ENCODE measurements at regions not wholly inside any gene's neighbourhood (a gene's known extent, or its start where the extent isn't known, plus 50 kb on each side); places are given as distances from the start of the nearest gene placed in this dataset.
A peak's percentile ranks its signal among the peaks of the same experiment; 100 is the strongest.
"Not testable (repeated sequence)": the region's sequence is repeated elsewhere in the genome, so short reads cannot be mapped to it uniquely, and the experiment has no call there.

DNA sequence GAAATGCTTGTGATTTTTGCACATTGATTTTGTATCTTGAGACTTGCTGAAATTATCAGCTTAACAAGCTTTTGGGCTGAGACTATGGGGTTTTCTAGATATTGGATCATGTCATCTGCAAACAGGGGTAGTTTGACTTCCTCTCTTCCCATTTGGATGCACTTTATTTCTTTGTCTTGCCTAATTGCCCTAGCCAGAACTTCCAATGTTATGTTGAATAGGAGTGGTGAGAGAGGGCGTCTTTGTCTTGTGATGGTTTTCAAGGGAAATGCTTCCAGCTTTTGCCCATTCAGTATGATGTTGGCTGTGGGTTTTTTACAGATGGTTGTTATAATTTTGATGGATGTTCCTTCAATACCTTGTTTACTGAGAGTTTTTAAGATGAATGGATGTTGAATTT is 600.7 kb upstream of the CTNND2 start:
- DNase-seq = not testable (repeated sequence)

DNA sequence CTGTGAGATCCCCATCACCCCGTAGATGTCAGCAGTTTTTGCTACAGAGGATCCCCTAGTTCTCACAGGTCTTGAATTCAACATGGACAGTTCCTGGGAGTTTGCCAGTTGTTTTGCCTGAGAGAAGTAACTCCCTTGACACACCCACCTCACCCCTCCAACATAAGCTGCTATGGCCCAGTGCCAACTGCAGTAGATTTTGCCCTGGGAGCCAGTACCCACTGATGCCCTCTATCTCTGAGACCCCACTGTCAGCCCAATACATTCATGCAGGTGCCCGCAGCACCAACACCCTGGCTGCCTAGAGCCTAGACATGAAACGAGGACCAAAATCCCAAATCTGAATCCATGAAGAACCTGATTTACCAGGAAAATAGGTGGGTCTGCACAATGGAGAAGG is 583.9 kb upstream of the CTNND2 start:
- DNase-seq = no peak

DNA sequence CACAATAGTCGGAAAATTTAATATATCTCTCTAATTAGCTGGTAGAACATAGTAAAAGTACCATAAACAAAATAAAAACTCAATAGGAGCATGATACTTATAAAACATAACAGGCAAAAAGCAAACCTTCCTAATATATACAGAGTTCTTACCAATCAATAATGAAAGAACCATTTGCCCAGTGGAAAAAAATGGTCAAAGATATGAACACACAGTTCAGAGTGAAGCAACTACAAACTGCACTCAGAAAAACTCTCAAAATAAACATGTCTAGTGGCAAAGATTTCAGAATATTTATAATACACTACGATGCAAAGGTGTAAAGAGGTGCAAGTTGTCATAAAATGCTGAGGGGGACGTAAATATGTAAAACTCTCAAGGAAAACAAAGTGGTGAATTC is 576.2 kb upstream of the CTNND2 start:
- no peak for DNase-seq

DNA sequence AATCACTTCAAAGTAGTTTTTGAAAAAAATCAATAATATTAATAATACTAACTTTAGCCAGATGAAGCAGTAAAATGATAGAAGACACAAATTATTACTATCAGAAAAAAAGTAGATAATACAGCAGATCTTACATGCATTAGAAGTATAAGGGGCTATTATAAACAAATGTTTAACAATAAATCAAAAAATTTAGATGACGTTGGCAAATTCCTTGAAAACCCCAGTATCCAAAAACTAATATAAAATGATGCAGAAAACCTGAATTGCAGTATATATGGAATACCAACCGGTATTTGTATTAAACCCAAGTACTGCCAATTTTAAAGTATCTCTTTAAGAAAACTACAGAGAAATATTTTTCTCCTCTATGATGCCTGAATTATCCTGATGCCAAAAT is 573.3 kb upstream of the CTNND2 start:
- no peak for DNase-seq

DNA sequence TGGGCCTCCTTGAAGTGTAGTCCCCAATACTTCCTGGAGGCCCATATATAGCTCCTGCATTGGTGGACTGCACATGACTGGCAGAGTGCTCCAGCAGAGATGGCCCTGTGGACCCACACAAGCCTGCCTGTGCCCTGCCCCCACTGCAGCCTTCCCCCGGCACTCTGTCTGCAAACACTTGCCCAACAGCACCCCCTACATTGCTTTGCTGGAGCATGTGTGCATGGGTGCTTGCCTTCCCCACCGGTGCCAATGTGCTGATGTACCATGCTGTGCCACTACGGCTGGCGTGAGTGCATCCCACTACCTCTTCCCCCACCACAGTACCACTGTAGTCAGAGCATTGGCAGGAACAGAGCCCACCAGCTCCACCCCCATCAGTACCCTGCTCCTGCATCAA is 563.6 kb upstream of the CTNND2 start:
- DNase-seq = no peak

DNA sequence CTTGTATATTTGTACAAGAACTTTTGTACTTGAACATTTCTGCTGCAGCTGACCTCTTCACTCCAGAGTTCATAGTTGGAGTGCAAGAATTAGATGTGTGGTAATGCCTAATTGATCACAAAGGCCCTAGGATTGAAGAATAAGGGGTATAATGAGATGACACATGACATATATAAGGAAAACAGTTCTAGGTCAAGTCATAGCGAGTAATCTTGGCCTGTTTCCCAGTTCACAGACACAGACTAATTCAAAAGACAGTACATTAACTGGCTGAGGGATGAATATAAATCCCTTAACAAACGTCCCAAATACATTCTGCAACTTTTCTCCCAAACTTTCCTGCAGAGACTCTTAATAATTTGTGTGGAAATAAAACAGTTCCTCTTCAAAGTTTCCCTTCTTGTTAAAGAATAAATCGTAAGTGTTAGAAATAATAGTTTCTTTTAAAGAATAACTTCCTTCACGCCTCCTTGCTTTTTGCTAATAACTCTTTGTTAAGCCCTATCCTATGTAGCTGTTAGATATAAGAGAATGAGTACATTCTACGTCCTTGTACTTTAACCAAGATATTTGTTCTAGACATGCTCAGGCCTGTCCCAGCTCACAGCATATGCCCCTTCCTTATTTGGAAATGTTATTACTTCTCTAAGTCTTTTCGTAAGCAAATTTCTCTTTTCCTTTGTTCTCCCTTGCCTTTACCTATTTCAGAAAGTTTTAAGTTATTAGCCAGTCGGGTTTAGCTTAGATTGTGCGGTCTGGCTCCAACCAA is 556.4 kb upstream of the CTNND2 start:
- DNase-seq = no peak

DNA sequence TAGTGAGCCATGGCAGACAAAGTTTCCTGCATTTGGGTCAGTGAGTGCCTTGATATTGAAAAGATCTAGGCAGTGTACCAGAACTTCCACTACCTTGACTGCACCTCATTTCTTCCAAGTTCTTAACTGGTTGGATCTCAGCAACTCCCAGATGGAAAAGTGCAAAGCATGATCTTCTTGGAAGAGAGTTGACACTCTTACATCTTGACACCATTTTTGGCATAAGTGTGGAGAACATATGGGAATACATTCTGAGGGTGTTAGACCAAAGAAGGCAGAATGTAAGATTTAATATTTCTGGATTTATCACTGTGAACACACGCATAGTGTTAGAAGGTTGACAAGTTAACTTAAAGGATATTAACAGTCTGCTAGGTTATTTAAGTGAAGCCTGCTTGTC is 555.1 kb upstream of the CTNND2 start:
- no peak for DNase-seq

DNA sequence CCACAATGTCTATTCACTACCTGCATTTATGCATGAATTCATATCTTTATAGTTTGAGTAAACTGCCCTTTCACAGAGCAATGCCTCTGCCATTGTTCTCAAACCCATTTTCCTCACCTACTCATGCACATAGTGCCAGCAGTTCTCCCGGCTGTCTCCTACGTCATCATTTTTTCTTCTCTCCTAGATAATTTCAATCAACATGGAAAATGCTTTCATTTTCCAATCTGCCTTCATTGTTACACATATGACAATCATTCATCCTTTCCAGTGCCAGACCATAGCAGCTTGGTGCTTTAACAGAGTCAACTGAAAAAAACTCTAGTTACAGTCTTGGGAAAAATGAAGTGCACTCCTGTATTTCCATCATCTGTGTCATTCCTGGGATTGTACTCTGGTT is 514.8 kb upstream of the CTNND2 start:
- DNase-seq = no peak

DNA sequence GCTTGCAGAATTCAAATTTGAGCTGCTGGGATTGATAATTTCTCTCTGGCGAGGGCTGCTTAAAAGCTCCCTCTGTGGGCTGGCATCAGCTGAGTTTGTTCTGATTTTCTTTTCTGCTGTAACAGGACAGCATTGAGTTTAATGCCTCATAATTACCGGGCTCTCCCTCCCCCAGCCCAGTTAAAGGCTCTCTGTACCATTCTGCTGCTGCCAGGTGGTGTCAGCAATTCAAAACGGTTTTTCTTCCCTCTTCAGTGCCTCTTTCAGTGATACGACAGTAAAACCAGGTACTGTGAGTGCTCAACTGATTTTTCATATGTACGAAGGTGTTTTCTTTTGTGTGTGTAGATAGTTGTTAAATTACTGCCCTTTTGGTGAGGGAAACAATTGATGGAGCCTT is 509.3 kb upstream of the CTNND2 start:
- no peak for DNase-seq

DNA sequence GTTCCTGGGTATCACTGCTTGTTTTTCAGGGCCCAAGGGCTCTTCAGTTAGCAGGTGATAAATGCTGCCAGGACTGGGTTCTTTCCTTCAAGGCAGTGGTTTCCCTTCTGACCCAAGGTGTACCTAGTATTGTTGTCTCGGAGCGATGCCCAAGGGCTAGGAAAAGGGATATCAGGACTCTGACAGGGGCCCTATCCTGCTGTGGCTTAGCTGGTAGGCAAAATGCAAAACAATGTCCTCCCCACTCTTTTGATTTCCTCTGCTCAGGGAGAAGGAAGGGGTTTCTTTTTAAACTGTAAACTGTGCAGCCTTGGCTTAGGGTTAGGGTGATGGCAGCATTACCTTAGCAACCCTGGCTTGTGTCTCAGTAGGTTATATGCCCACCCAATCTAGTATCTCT is 508.8 kb upstream of the CTNND2 start:
- no peak for DNase-seq

DNA sequence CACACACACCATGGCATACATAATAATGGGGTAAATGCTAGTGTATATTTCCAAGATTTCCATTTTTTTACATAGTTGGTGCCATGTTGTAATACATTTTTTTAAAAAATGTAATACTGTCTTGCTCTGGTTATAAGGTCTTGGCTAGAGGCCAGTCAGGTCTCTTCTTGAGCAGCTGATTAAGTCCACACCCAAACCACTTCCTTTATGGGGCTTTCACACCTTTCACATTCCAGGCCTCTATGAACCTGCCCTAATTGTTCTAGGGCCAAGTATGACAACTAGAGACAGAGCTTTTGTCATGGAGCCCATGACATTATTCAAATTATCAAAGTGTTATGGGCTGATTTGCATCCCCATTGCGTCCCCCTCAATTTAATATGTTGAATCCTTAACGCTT is 495.6 kb upstream of the CTNND2 start:
- DNase-seq = no peak

DNA sequence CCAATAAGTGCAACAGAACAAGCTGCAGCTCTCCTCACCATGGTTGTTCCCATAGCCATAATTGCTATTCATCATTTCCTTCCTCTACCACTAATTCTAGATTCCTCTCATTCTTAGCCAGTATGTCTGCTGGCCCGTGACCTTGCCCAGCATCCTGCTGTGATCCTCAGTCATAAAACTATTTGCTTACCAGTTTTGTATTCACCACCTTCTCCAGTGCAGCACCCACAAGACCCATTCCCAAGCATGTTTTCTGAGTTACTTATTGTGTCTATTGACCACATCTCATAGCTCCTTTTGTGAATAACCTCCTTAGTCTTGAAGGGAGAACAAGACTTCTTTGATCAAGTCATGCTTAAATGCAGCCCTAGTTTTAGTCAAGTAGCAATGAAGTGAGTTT is 488.0 kb upstream of the CTNND2 start:
- peak; percentile 0 for DNase-seq

DNA sequence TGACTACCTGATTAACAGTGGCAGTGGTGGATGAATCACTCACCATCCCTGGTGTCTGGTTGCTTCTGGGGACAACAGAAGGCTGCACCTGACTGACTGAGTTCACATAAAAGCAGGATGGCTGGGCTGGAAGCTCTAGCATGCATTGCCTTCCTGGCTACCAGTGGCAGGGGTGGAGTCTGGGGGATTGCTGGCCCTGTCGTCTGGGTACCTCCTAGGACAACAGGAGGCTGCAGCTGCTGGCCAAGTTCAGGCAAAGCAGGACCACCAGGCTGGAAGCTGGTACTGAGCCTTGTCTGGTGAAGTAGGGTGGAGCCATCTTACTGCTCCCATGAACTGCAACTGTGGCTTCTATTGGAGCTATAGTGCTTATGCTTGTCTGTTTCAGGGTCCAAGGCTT is 480.8 kb upstream of the CTNND2 start:
- DNase-seq = no peak

DNA sequence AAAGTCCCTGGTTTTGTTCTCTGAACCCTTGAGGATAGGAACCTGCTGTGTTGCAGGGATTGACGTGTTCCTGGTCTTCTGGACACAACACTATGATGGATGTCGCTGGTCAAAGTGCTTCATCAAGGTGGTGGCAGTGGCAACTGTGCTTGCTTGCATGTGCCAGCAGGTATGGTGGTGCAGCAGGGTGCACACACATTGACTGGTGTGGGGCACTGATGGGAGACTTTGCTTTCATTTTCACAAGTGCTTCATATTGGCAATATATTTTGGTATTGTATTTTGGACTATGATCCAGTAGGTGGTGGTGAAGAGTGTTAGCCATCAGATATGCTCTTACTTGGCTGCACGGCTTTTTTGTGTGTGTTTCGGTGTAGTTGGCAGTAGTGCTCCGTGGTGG is 479.8 kb upstream of the CTNND2 start:
- no peak for DNase-seq

DNA sequence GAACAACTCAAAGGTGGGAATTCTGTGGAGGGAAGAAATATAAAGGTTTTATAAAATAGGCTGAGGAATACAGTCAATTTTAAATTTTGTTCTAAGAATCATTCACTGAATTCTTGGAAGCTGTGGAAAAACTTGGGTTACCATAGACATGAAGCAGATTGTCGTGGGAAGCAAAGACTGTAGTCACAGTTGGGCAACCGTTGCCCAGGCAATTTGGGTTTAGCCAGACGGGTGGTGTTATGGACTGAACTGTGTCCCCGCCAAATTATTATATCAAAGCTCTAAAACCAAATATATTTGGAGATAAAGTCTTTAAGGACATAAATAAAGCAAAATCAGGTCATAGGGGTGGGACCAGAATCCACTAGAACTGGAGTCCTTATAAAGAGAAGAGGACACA is 463.7 kb upstream of the CTNND2 start:
- no peak for DNase-seq

DNA sequence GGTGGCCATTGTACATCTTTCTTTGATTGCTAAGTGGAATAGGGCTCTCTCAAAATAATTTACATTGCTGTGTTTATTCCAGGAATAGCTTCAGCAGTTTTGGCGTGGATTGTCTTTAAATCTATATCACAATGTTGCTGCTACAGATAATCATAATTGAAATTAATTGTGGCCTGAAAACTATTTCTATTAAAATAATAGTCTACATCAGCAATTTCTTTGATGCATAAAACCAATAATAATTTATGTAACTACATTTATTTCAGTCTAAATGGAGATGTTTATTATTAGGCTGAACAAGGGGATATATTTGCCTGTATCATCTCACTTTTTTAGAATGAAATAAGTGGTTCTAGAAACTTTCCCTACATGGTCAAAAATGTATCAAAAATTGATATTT is 456.0 kb upstream of the CTNND2 start:
- DNase-seq = no peak

DNA sequence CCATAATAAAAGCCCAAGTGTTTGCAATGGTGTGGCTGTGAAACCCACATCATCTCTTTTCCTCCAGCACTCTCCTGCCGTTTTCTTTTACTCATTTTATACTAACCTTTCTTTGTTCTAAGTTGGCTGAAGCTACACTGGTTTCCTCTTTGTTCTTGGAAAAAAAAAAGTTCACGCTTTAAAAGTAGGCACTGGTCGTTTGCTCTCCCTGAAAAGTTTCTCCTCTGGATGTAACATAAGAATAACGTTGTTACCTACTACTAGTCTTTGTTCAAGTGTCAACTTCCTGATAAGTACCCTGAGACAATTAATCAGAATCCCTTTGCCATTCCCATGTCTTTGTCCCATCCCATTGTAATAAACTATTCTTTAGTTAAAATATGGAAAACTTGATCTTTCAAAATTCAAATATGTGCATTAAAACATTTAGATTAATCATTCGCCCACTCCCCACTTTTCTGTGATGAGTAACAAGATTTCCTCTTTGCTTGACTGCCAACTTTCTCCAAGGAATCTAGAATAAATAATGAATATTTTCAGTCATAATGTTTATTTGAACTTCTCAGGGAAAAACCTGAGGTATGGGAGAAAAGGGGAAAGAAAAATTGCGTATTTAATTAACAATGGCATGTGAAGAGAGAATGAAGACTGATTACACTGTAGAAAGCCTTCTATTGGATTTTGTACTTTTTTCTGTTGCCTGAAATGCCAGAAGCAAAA is 454.3 kb upstream of the CTNND2 start:
- no peak for DNase-seq

DNA sequence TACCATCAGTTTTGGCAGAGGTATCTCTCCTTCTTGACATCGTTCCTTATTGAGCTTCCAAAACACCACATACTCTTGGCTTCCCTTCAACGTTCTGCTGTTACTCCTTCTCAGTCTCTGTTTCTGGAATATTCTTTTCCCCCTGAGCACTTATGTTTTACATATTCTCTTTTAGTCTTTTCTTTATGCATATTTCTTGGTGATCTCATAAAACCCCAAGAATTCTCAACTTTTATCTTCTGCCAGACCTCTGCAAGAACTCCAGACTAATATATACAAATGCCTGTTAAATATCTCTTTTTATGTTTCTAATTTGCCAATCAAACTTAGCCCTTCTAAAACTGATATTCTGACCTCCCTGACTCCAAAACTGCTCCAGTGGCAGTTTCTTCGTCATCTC is 453.4 kb upstream of the CTNND2 start:
- DNase-seq = no peak

DNA sequence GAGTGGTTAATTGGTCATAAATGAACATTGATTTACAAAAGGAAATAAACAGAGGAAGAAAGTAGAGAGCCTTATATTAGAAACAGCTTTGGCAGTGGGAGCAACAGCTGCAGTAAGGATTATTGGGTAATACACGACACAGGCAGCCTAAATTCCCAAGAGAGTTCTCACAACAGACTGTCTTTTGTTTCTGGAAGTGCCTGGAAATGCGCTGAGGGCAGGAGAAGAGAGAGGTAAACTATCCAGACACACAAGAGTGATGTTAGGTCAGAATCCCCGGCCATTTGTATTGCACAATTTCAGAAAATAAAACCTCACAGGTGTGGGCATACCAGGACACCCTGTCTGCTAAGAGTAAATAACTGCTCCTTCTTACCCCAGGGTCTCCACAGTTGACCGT is 450.4 kb upstream of the CTNND2 start:
- no peak for DNase-seq

DNA sequence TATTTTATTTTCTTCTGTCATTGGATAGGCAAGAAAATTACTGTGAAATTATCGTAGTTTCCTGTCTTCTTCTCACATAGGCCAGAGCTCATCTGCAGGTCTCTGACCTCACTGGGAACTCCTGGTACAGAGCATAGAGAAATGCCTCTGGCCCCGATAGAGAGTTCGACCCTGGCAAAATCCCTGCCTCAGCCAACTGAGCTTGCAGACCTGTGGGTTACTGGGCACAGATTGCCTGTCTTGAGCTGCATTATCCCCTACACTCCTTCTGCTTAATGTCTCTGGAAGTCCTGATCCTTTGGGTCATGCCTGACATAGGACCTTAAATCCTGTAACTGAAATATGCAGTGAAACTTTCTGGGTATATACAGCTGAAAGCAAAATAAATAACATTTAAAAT is 439.3 kb upstream of the CTNND2 start:
- no peak for DNase-seq

DNA sequence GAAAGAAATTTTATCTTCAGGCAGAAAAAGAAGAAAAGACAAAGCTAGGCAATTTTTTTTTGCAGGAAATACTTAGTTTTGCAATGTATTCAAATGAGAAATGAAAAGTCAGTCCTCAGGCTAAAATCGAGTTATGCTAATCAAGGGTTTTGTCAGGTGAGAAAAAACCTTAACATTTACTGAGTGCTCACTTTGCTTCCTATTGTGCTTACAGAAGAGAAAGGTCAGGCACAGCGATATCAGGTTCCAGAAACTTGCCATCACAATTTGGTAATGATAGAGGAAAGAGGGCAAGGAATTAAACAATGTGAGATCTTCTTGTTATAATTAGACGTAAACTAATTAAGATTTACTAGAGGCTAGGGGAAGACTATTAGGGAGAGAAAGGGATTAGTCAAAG is 431.7 kb upstream of the CTNND2 start:
- no peak for DNase-seq

DNA sequence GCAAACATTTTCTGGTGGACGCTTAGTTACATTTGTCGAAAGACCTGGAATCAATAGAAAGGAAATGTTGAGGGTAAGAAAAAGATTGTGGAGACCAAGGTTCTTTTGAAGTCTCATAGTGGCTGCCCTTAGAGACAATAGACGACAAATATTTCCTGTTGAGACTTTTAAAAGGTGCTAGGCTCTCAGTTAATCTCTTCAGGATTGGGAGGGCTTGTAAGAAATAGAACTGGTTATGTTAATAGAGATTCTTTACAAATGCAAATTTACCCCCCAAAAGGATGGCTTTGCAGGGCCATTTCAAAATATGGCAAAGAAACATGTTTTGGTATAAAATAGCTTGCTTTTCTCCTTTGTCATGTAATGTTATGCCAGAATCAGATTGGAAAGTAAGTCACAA is 428.2 kb upstream of the CTNND2 start:
- no peak for DNase-seq

DNA sequence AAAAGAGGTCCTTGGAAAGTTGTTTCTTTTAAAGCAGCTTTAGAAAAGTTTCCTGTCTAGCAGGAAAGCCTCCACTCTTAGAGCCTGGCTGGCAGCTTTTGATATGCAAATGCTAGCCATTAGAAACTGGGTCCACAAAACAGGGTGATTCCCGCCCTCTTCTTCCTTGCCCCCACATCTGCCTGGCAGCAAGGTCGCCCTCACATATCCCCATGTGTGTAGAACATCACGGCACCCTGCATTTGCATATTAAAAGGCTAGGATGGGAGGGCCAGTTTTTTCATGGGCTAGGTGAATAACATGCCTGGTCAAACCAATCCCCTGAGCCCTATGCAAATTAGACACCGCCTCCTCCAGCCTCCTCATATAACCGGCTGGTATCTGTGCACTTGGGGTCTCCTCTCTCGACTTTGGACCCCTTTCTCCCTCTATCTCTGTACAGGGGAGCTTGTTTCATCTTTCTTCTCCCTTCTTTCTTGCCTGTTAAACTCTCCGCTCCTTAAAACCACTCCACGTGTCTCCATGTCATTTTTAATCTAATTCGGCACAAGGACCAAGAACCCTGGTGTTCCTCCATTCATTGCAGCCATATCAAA is 426.8 kb upstream of the CTNND2 start:
- no peak for DNase-seq

DNA sequence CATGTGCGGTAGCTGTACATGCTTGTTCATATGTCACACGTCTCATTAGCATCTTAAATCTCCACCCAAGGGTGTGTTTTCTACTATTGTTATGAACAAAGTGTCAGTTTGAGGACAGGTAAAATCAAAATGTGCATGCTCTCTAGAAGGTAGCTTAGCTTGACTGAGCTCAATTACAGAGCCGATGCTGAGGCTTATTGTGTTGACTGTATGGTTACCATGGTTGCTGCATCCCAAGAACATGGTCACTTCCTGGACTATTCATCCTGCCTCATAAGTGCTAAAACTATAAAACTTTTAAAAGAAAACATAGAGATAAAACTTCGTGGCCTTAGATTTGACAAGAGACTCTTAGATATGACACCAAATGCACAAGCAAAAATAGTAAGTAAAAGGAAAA is 426.1 kb upstream of the CTNND2 start:
- DNase-seq = no peak

Data from fibroblast of skin of scalp (primary cell).